ENCODE measurements at regions not wholly inside any gene's neighbourhood (a gene's known extent, or its start where the extent isn't known, plus 50 kb on each side); places are given as distances from the start of the nearest gene placed in this dataset.
"Not testable (repeated sequence)": the region's sequence is repeated elsewhere in the genome, so short reads cannot be mapped to it uniquely, and the experiment has no call there.

GRCh38 chr7:83306502-83306901 is 143.8 kb upstream of the PCLO start:
- in situ Hi-C loops (cut with MboI; ENCODE audit: low pct_unique_long_range_greater_than_20kb in 2 of 9, low sequenced_read_pairs in 9 of 9, unreplicated experiment in 9 of 9): no loop called here
- Histone ChIP-seq H3K4me3 (no peak overlapping the region), H3K4me1 (replicated peaks in 1 of 2) (peaks cover 0 to 3% of the 10 kb centered on the region in 2 donors), H3K27ac (no peak overlapping the region)
- WGBS, 10 experiments: 0% methylated on average over 1 of the region's 1 CpG; no CpG with 5 or more reads in 2 of the 10 experiments
- ATAC-seq (replicated peaks in 6 of 8): peak in 2 of 8 experiments; percentile 40 to 65

- WGBS, 10 experiments: 25 to 100% (median 92%) methylated on average over 2 to 5 of the region's 5 CpGs
- no peak for ATAC-seq (replicated peaks in 6 of 8)
- Histone ChIP-seq H3K4me3 (no peak overlapping the region), H3K27ac (no peak overlapping the region), H3K4me1 (replicated peaks in 1 of 2) (peaks cover 0 to 3% of the 10 kb centered on the region in 2 donors)
- in situ Hi-C loops (cut with MboI; ENCODE audit: low pct_unique_long_range_greater_than_20kb in 2 of 9, low sequenced_read_pairs in 9 of 9, unreplicated experiment in 9 of 9): no loop called here
Observed at GRCh38 chr7:83305027-83305426, 142.3 kb upstream of the PCLO start.

GRCh38 chr7:83301416-83301815 is 138.7 kb upstream of the PCLO start:
- Histone ChIP-seq H3K4me3 (no peak overlapping the region), H3K27ac (no peak overlapping the region), H3K4me1 (replicated peaks in 1 of 2) (peaks cover 0 to 3% of the 10 kb centered on the region in 2 donors)
- 83 to 100% (median 85%) methylated on average over 1 of the region's 1 CpG; no CpG with 5 or more reads in 3 of the 10 experiments for WGBS, 10 experiments
- ATAC-seq (replicated peaks in 6 of 8): no peak
- in situ Hi-C loops (cut with MboI; ENCODE audit: low pct_unique_long_range_greater_than_20kb in 2 of 9, low sequenced_read_pairs in 9 of 9, unreplicated experiment in 9 of 9): no loop called here

DNA sequence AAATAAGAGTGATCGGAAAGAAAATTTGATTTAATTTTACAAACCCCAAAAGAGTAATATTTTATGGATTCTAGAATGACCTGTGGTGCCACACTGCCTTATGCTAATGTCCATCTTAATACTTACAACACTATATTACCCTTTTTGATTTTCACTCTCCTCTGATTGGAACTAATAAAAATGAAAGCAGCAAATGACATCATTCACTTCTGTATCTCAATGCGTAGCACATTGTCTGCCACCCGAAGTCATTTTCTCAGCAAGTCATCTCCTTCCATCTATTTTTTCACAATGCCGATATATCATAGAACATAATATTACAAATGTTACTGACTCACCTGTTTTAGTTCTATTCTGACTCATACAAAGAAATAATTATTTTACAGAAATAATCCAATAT is 127.5 kb upstream of the PCLO start:
- in situ Hi-C loops (cut with MboI; ENCODE audit: low pct_unique_long_range_greater_than_20kb in 2 of 9, low sequenced_read_pairs in 9 of 9, unreplicated experiment in 9 of 9): no loop called here
- Histone ChIP-seq H3K4me3 (no peak overlapping the region), H3K4me1 (replicated peaks in 1 of 2) (peaks cover 0 to 7% of the 10 kb centered on the region in 2 donors), H3K27ac (no peak overlapping the region)
- 59 to 100% (median 85%) methylated on average over 2 to 4 of the region's 4 CpGs for WGBS, 10 experiments
- peak in 3 of 8 experiments; percentile 66 to 78 (median 75) for ATAC-seq (replicated peaks in 6 of 8)

- peaks cover 0 to 7% of the 10 kb centered on the region in 2 donors for H3K4me1 ChIP-seq (replicated peaks in 1 of 2)
- no peak overlapping the region for H3K4me3 ChIP-seq
- 43 to 97% (median 67%) methylated on average over 2 to 5 of the region's 5 CpGs for WGBS, 10 experiments
- in situ Hi-C loops (cut with MboI; ENCODE audit: low pct_unique_long_range_greater_than_20kb in 2 of 9, low sequenced_read_pairs in 9 of 9, unreplicated experiment in 9 of 9): no loop called here
- peak in 5 of 8 experiments; percentile 48 to 87 (median 66) for ATAC-seq (replicated peaks in 6 of 8)
- H3K27ac ChIP-seq: no peak overlapping the region
Observed at GRCh38 chr7:83289419-83289993, 126.8 kb upstream of the PCLO start.

- H3K4me1 ChIP-seq (replicated peaks in 1 of 2): no peaks in the 10 kb centered on the region
- in situ Hi-C loops (cut with MboI; ENCODE audit: low pct_unique_long_range_greater_than_20kb in 2 of 9, low sequenced_read_pairs in 9 of 9, unreplicated experiment in 9 of 9): no loop called here
- 0 to 100% (median 68%) methylated on average over 1 to 2 of the region's 2 CpGs; no CpG with 5 or more reads in 1 of the 10 experiments for WGBS, 10 experiments
- no peak overlapping the region for H3K27ac ChIP-seq
- ATAC-seq (replicated peaks in 6 of 8): peak in 1 of 8 experiments; percentile 90
- no peak overlapping the region for H3K4me3 ChIP-seq
Observed at GRCh38 chr7:83280671-83281070, 118.0 kb upstream of the PCLO start.

DNA sequence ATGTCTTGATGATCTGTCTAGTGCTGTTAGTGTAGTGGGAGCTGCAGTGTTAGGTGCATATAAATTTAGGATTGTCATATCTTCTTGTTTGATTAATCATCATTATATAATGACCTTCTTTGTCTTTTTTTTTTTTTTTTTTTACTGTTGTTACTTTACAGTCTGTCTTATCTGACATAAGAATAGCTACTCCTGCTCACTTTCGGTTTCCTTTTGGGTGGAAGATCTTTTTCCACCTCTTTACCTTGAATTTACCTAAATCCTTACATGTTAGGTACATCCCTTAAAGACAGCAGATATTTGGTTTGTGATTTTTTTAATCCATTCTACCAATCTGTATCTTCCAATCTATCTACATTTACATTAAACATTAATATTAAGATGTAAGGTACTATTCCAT is 113.6 kb upstream of the PCLO start:
- in situ Hi-C loops (cut with MboI; ENCODE audit: low pct_unique_long_range_greater_than_20kb in 2 of 9, low sequenced_read_pairs in 9 of 9, unreplicated experiment in 9 of 9): loop anchor here in 1 of 9 experiments (10.0 kb wide), 1 partner anchor 531 kb away; no protein-coding TSS in a partner anchor
- Histone ChIP-seq H3K4me3 (no peak overlapping the region), H3K27ac (no peak overlapping the region), H3K4me1 (replicated peaks in 1 of 2) (no peaks in the 10 kb centered on the region)
- 25 to 100% (median 74%) methylated on average over 1 of the region's 1 CpG; no CpG with 5 or more reads in 1 of the 10 experiments for WGBS, 10 experiments
- no peak for ATAC-seq (replicated peaks in 6 of 8)

DNA sequence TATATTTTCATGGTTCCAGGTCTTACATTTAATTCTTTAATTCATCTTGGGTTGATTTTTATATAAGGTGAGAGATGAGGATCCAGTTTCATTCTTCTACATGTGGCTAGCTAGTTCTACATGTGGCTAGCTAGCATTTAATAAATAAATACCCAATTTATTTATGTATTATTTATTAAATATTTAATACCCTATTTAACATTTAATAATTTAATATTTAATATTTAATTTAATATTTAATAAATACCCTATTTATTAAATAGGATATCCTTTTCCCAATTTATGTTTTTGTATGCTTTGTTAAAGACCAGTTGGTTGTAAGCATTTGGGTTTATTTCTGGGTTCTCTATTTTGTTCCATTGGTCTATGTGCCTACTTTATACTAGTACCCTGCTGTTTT is 111.0 kb upstream of the PCLO start:
- Histone ChIP-seq H3K4me1 (replicated peaks in 1 of 2) (no peaks in the 10 kb centered on the region), H3K4me3 (no peak overlapping the region), H3K27ac (no peak overlapping the region)
- in situ Hi-C loops (cut with MboI; ENCODE audit: low pct_unique_long_range_greater_than_20kb in 2 of 9, low sequenced_read_pairs in 9 of 9, unreplicated experiment in 9 of 9): loop anchor here in 1 of 9 experiments (10.0 kb wide), 1 partner anchor 529 kb away; no protein-coding TSS in a partner anchor
- no peak for ATAC-seq (replicated peaks in 6 of 8)

GRCh38 chr7:83271212-83272099 is 108.8 kb upstream of the PCLO start:
- WGBS, 10 experiments: 50 to 100% (median 79%) methylated on average over 2 to 5 of the region's 5 CpGs; no CpG with 5 or more reads in 1 of the 10 experiments
- Histone ChIP-seq H3K27ac (no peak overlapping the region), H3K4me3 (no peak overlapping the region), H3K4me1 (replicated peaks in 1 of 2) (peaks cover 2 to 9% of the 10 kb centered on the region in 2 donors)
- ATAC-seq (replicated peaks in 6 of 8): peak; percentile 44 to 89 (median 68)
- in situ Hi-C loops (cut with MboI; ENCODE audit: low pct_unique_long_range_greater_than_20kb in 2 of 9, low sequenced_read_pairs in 9 of 9, unreplicated experiment in 9 of 9): loop anchor here in 1 of 9 experiments (10.0 kb wide), 1 partner anchor 527 kb away; no protein-coding TSS in a partner anchor

GRCh38 chr7:83270407-83270806 is 107.7 kb upstream of the PCLO start:
- Histone ChIP-seq H3K27ac (no peak overlapping the region), H3K4me3 (no peak overlapping the region), H3K4me1 (replicated peaks in 1 of 2) (peaks cover 2 to 9% of the 10 kb centered on the region in 2 donors)
- ATAC-seq (replicated peaks in 6 of 8): peak in 2 of 8 experiments; percentile 40 to 42
- in situ Hi-C loops (cut with MboI; ENCODE audit: low pct_unique_long_range_greater_than_20kb in 2 of 9, low sequenced_read_pairs in 9 of 9, unreplicated experiment in 9 of 9): loop anchor here in 1 of 9 experiments (10.0 kb wide), 1 partner anchor 526 kb away; no protein-coding TSS in a partner anchor
- WGBS, 10 experiments: 42 to 93% (median 72%) methylated on average over 2 to 3 of the region's 3 CpGs; no CpG with 5 or more reads in 1 of the 10 experiments

- WGBS, 10 experiments: 0 to 62% (median 40%) methylated on average over 1 to 2 of the region's 2 CpGs; no CpG with 5 or more reads in 1 of the 10 experiments
- in situ Hi-C loops (cut with MboI; ENCODE audit: low pct_unique_long_range_greater_than_20kb in 2 of 9, low sequenced_read_pairs in 9 of 9, unreplicated experiment in 9 of 9): no loop called here
- peak; percentile 64 to 95 (median 87) for ATAC-seq (replicated peaks in 6 of 8)
- Histone ChIP-seq H3K27ac (no peak overlapping the region), H3K4me1 (replicated peaks in 1 of 2) (peaks cover 2 to 9% of the 10 kb centered on the region in 2 donors), H3K4me3 (no peak overlapping the region)
Observed at GRCh38 chr7:83267141-83267631, 104.5 kb upstream of the PCLO start.

DNA sequence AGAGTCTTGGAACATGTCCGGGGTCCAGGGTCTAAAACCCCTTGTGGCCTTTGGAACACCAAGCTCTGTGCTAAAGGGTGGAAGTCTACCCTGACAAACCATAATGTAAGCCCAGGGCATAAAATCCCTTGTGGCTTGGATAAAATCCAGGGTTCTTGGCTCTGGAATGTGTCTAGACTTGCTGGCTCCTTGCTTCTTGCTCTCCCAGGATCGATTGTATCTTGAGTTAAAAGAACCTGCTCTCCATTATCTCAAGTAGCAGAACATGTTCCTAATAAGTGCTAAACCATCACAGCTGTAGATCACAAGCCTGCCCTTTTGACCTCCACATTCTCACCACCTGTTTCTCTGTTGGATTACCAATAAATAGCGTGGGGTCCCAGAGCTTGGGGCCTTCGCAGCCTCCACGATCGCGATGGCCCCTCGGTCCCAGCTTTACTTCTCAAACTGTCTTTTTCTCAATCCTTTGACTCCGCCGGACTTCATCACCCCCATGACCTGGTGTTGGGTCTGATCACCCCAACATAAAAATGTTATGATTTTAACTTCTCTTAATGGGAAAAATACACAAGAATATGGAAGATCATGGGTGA is 100.9 kb upstream of the PCLO start:
- H3K4me1 ChIP-seq (replicated peaks in 1 of 2); H3K4me3 ChIP-seq; in situ Hi-C loops (cut with MboI; ENCODE audit: low pct_unique_long_range_greater_than_20kb in 2 of 9, low sequenced_read_pairs in 9 of 9, unreplicated experiment in 9 of 9); ATAC-seq (replicated peaks in 6 of 8); H3K27ac ChIP-seq: not testable (repeated sequence)
- 40 to 100% (median 88%) methylated on average over 1 to 9 of the region's 10 CpGs; no CpG with 5 or more reads in 1 of the 10 experiments for WGBS, 10 experiments

- Histone ChIP-seq H3K27ac (no peak overlapping the region), H3K4me1 (replicated peaks in 1 of 2) (no peaks in the 10 kb centered on the region), H3K4me3 (no peak overlapping the region)
- no peak for ATAC-seq (replicated peaks in 6 of 8)
- 10 to 100% (median 92%) methylated on average over 1 to 2 of the region's 2 CpGs; no CpG with 5 or more reads in 1 of the 10 experiments for WGBS, 10 experiments
- in situ Hi-C loops (cut with MboI; ENCODE audit: low pct_unique_long_range_greater_than_20kb in 2 of 9, low sequenced_read_pairs in 9 of 9, unreplicated experiment in 9 of 9): no loop called here
Observed at GRCh38 chr7:83259064-83259463, 96.4 kb upstream of the PCLO start.
